ENCODE measurements at regions not wholly inside any gene's neighbourhood (a gene's known extent, or its start where the extent isn't known, plus 50 kb on each side); places are given as distances from the start of the nearest gene placed in this dataset.

DNA sequence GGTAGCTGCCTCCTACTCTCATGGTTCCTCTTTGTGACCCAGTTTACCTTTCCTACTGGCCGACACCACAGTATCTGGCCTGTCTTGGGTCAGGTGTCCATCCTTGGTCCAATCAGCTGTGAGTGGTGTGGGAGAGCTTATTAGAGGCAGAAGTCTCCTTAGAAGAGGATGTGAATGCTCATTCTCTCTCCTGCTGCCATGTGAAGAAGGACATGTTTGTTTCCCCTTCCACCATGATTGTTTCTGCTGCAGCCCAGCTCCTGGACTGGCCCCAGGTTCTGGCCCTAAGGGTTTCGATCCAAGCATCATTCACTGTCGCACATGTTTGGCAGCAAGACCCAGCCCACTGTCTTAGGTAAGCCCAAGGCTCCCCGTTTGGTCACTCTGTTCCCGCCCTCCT, 55.3 kb upstream of the TGIF1 start:
- ChIA-PET POLR2A (interaction anchor here (0.5 kb wide), 1 partner anchor 8 kb away, joined by 3 read pairs; no protein-coding TSS in a partner anchor), CTCF (interaction anchor here (1.1 to 1.2 kb wide), 3 partner anchors 10 to 59 kb away, joined by 3 read pairs; no protein-coding TSS in a partner anchor)
- Histone ChIP-seq H3K4me2 (replicated peaks; ENCODE audit: low read depth, low read length, poor library complexity, severe bottlenecking) (no peak overlapping the region), H3K9ac (ENCODE audit: low read length) (no peak overlapping the region), H3K27ac (ENCODE audit: low read length in 2 of 2) (no peak overlapping the region), H3K9me3 (ENCODE audit: control extremely low read depth in 1 of 3, control insufficient read depth in 2 of 3, insufficient read depth in 1 of 3, low read length in 2 of 3) (peaks cover 0 to 19% (median 10%) of the 10 kb centered on the region in 3 donors), H3K4me1 (ENCODE audit: control insufficient read depth in 2 of 2, insufficient read depth in 2 of 2, low read length in 2 of 2) (peaks cover 2 to 3% of the 10 kb centered on the region in 2 donors), H3K79me2 (ENCODE audit: control insufficient read depth, insufficient read depth, low read length) (no peaks in the 10 kb centered on the region), H3K27me3 (replicated peaks in 1 of 4; ENCODE audit: control extremely low read depth in 1 of 4, control insufficient read depth in 3 of 4, insufficient read depth in 4 of 4, low read length in 3 of 4) (no peaks in the 10 kb centered on the region), H2AFZ (ENCODE audit: insufficient read depth, low read depth, low read length, poor library complexity, severe bottlenecking) (no peak overlapping the region), H4K20me1 (ENCODE audit: control insufficient read depth, insufficient read depth, low read length, poor library complexity, severe bottlenecking) (no peaks in the 10 kb centered on the region), H3K4me3 (ENCODE audit: control extremely low read depth in 1 of 5, extremely low read depth in 1 of 5, insufficient read depth in 1 of 5, low read depth in 2 of 5, low read length in 4 of 5) (no peak overlapping the region), H3K36me3 (replicated peaks in 1 of 2; ENCODE audit: control extremely low read depth in 1 of 2, control insufficient read depth in 1 of 2, extremely low read depth in 1 of 2, insufficient read depth in 2 of 2, low read length in 1 of 2) (no peaks in the 10 kb centered on the region)
- no peaks in the 10 kb centered on the region for H3K27me3 Mint-ChIP-seq
- 99% methylated on average over 4 of the region's 5 CpGs for whole genome bisulfite sequencing (ENCODE audit: insufficient coverage)
- H3K27ac Mint-ChIP-seq, result no peak overlapping the region
- TF ChIP-seq, protein P1, sequence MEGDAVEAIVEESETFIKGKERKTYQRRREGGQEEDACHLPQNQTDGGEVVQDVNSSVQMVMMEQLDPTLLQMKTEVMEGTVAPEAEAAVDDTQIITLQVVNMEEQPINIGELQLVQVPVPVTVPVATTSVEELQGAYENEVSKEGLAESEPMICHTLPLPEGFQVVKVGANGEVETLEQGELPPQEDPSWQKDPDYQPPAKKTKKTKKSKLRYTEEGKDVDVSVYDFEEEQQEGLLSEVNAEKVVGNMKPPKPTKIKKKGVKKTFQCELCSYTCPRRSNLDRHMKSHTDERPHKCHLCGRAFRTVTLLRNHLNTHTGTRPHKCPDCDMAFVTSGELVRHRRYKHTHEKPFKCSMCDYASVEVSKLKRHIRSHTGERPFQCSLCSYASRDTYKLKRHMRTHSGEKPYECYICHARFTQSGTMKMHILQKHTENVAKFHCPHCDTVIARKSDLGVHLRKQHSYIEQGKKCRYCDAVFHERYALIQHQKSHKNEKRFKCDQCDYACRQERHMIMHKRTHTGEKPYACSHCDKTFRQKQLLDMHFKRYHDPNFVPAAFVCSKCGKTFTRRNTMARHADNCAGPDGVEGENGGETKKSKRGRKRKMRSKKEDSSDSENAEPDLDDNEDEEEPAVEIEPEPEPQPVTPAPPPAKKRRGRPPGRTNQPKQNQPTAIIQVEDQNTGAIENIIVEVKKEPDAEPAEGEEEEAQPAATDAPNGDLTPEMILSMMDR (IDR thresholded peaks at IDR 0.05), result no peak
- TF ChIP-seq EZH2 (IDR thresholded peaks at IDR 0.05; ENCODE audit: borderline replicate concordance, insufficient read depth, low read depth, low read length, poor library complexity, severe bottlenecking), result no peak
- no peak for ATAC-seq (ENCODE audit: low read depth)
- peaks cover 8% of the 10 kb centered on the region for H3K9me3 Mint-ChIP-seq (ENCODE audit: insufficient read depth)
- no peak for DNase-seq
- H3K4me1 Mint-ChIP-seq, result peaks cover 5% of the 10 kb centered on the region
- H3K4me3 Mint-ChIP-seq, result no peak overlapping the region
- intact Hi-C loops (cut with micrococcal nuclease), result no loop called here

DNA sequence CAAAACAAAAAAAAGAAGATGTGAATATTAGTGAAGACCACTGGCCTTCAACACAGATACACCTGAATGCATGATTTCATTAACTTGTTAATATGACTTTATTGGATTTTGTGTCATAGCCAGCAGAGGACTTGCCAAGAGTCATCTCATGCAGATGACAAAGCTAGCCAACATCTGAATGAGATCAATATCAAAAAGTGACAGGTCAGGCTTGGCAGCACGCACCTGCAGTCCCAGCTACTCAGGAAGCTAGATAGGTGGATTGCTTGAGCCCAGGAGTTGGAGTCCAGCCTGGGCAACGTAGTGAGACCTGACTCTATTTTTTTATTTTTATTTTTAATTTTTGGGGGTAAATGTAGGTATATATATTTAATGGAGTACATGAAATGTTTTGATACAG, 54.5 kb upstream of the TGIF1 start:
- Mint-ChIP-seq H3K27ac (no peak overlapping the region), H3K4me1 (peaks cover 12% of the 10 kb centered on the region), H3K4me3 (no peak overlapping the region), H3K9me3 (ENCODE audit: insufficient read depth) (peaks cover 7% of the 10 kb centered on the region), H3K27me3 (no peaks in the 10 kb centered on the region)
- intact Hi-C loops (cut with micrococcal nuclease), result no loop called here
- CTCF ChIA-PET, result no interaction called here
- ATAC-seq (ENCODE audit: low read depth) (no peak), DNase-seq (no peak)
- no peaks in the 10 kb centered on the region for H3K36me3 ChIP-seq (replicated peaks in 1 of 2; ENCODE audit: control extremely low read depth in 1 of 2, control insufficient read depth in 1 of 2, extremely low read depth in 1 of 2, insufficient read depth in 2 of 2, low read length in 1 of 2)
- peaks cover 0 to 16% (median 11%) of the 10 kb centered on the region in 3 donors for H3K9me3 ChIP-seq (ENCODE audit: control extremely low read depth in 1 of 3, control insufficient read depth in 2 of 3, insufficient read depth in 1 of 3, low read length in 2 of 3)
- H3K27ac ChIP-seq (ENCODE audit: low read length in 2 of 2), result no peak overlapping the region
- H2AFZ ChIP-seq (ENCODE audit: insufficient read depth, low read depth, low read length, poor library complexity, severe bottlenecking), result no peak overlapping the region
- peaks cover 10 to 11% of the 10 kb centered on the region in 2 donors for H3K4me1 ChIP-seq (ENCODE audit: control insufficient read depth in 2 of 2, insufficient read depth in 2 of 2, low read length in 2 of 2)
- H3K4me2 ChIP-seq (replicated peaks; ENCODE audit: low read depth, low read length, poor library complexity, severe bottlenecking), result no peak overlapping the region
- no peak overlapping the region for H3K4me3 ChIP-seq (ENCODE audit: control extremely low read depth in 1 of 5, extremely low read depth in 1 of 5, insufficient read depth in 1 of 5, low read depth in 2 of 5, low read length in 4 of 5)
- H3K27me3 ChIP-seq (replicated peaks in 1 of 4; ENCODE audit: control extremely low read depth in 1 of 4, control insufficient read depth in 3 of 4, insufficient read depth in 4 of 4, low read length in 3 of 4), result no peaks in the 10 kb centered on the region
- no peak for TF ChIP-seq EZH2 (IDR thresholded peaks at IDR 0.05; ENCODE audit: borderline replicate concordance, insufficient read depth, low read depth, low read length, poor library complexity, severe bottlenecking)
- TF ChIP-seq, protein P1 (IDR thresholded peaks at IDR 0.05), result no peak
- H3K9ac ChIP-seq (ENCODE audit: low read length), result no peak overlapping the region
- H3K79me2 ChIP-seq (ENCODE audit: control insufficient read depth, insufficient read depth, low read length), result no peaks in the 10 kb centered on the region
- WGBS (ENCODE audit: insufficient coverage), result 100% methylated on average over 1 of the region's 2 CpGs
- POLR2A ChIA-PET, result no interaction called here
- H4K20me1 ChIP-seq (ENCODE audit: control insufficient read depth, insufficient read depth, low read length, poor library complexity, severe bottlenecking), result no peaks in the 10 kb centered on the region

All from B cell (primary cell).